ENCODE measurements at regions not wholly inside any gene's neighbourhood (a gene's known extent, or its start where the extent isn't known, plus 50 kb on each side); places are given as distances from the start of the nearest gene placed in this dataset.

- no peak for TF ChIP-seq CTCF (IDR thresholded peaks at IDR 0.05; ENCODE audit: poor library complexity)
- TF ChIP-seq EZH2 (IDR thresholded peaks at IDR 0.05; ENCODE audit: borderline replicate concordance): no peak
These were observed 1596.6 kb downstream of the SLITRK5 start for GRCh38 chr13:89267734-89268133.
